Mesenchymal stem cell (in vitro differentiated cells and primary cell): ENCODE measurements at regions not wholly inside any gene's neighbourhood (a gene's known extent, or its start where the extent isn't known, plus 50 kb on each side); places are given as distances from the start of the nearest gene placed in this dataset.

Experiments
- DNase-seq: peaks from one replicate; pipeline ENCODE4 v3.0.0-alpha.2; 2013
- H2AFZ ChIP-seq: one replicate; pipeline ENCODE4 v1.6.1; 2013; ENCODE audit warnings: low read depth, mild to moderate bottlenecking, control low read depth, inconsistent platforms, low read length, moderate library complexity
- H2AK5ac ChIP-seq: 2 replicates; pipeline ENCODE4 v1.6.1; 2013; ENCODE audit warnings: low read length, moderate library complexity, mild to moderate bottlenecking, inconsistent platforms; ENCODE audit not compliant: severe bottlenecking
- H2BK120ac ChIP-seq: one replicate; pipeline ENCODE4 v1.6.1; 2013; ENCODE audit warnings: low read depth, mild to moderate bottlenecking, inconsistent platforms, low read length, moderate library complexity
- H2BK12ac ChIP-seq, 2 experiments: one replicate each; pipeline ENCODE4 v1.6.1; 2013; ENCODE audit warnings: inconsistent platforms in 2 of 2, low read length in 2 of 2, mild to moderate bottlenecking in 2 of 2, moderate library complexity in 2 of 2, control low read depth in 1 of 2
- H2BK15ac ChIP-seq: one replicate; pipeline ENCODE4 v1.6.1; 2013; ENCODE audit warnings: mild to moderate bottlenecking, low read depth, inconsistent platforms; ENCODE audit not compliant: poor library complexity, severe bottlenecking
- H2BK5ac ChIP-seq: 2 replicates; pipeline ENCODE4 v1.6.1; 2013; ENCODE audit warnings: low read depth, mild to moderate bottlenecking, low read length, control low read depth, inconsistent platforms; ENCODE audit not compliant: poor library complexity, severe bottlenecking
- H3K14ac ChIP-seq, 2 experiments: one replicate each; pipeline ENCODE4 v1.6.1; 2013; ENCODE audit warnings: inconsistent platforms in 2 of 2, low read length in 2 of 2, control low read depth in 1 of 2, mild to moderate bottlenecking in 1 of 2, moderate library complexity in 1 of 2
- H3K18ac ChIP-seq, 2 experiments: one replicate each; pipeline ENCODE4 v1.6.1; 2013; ENCODE audit warnings: inconsistent platforms in 2 of 2, low read length in 2 of 2, control low read depth in 1 of 2, low read depth in 1 of 2, mild to moderate bottlenecking in 1 of 2
- H3K23ac ChIP-seq, 2 experiments: one replicate each; pipeline ENCODE4 v1.6.1; 2013; ENCODE audit warnings: inconsistent platforms in 2 of 2, low read length in 2 of 2, mild to moderate bottlenecking in 2 of 2, moderate library complexity in 2 of 2, control low read depth in 1 of 2
- H3K27ac ChIP-seq: 2 replicates; pipeline ENCODE4 v1.5.1; 2013; ENCODE audit warnings: mild to moderate bottlenecking, moderate library complexity, low read length, control low read depth, inconsistent platforms; ENCODE audit not compliant: poor library complexity, severe bottlenecking
- H3K27me3 ChIP-seq, 2 experiments: 2 replicates each; pipeline versions ENCODE4 v1.6.1 to v1.7.0; 2013; ENCODE audit warnings: low read length in 2 of 2, mild to moderate bottlenecking in 2 of 2, moderate library complexity in 2 of 2, control low read depth in 1 of 2, inconsistent platforms in 1 of 2; ENCODE audit not compliant: control insufficient read depth in 1 of 2, insufficient read depth in 1 of 2
- H3K36me3 ChIP-seq, 2 experiments: 2 replicates each; pipeline versions ENCODE4 v1.6.1 to v1.7.0; 2013; ENCODE audit warnings: low read length in 2 of 2, control low read depth in 1 of 2, inconsistent platforms in 1 of 2, low read depth in 1 of 2, mild to moderate bottlenecking in 1 of 2; ENCODE audit not compliant: insufficient read depth in 2 of 2, control insufficient read depth in 1 of 2
- H3K4ac ChIP-seq, 2 experiments: one replicate each; pipeline ENCODE4 v1.6.1; 2013; ENCODE audit warnings: inconsistent platforms in 2 of 2, low read length in 2 of 2, mild to moderate bottlenecking in 2 of 2, moderate library complexity in 2 of 2, control low read depth in 1 of 2, low read depth in 1 of 2
- H3K4me1 ChIP-seq: 2 replicates; pipeline ENCODE4 v1.6.1; 2013; ENCODE audit warnings: low read depth, low read length, control low read depth; ENCODE audit not compliant: control insufficient read depth, insufficient read depth
- H3K4me2 ChIP-seq: 2 replicates; pipeline ENCODE4 v1.6.1; 2013; ENCODE audit warnings: low read length, mild to moderate bottlenecking, inconsistent platforms; ENCODE audit not compliant: poor library complexity, severe bottlenecking
- H3K4me3 ChIP-seq, 2 experiments: 2 replicates each; pipeline versions ENCODE4 v1.5.1 to v1.7.0; 2013; ENCODE audit warnings: low read length in 2 of 2, mild to moderate bottlenecking in 2 of 2, control low read depth in 1 of 2, low read depth in 1 of 2; ENCODE audit not compliant: insufficient read depth in 1 of 2
- H3K79me1 ChIP-seq: replicated peaks from 2 replicates; pipeline ENCODE4 v1.6.1; 2013; ENCODE audit warnings: mild to moderate bottlenecking, control low read depth, low read length, inconsistent platforms; ENCODE audit not compliant: poor library complexity, severe bottlenecking
- H3K9ac ChIP-seq: 2 replicates; pipeline ENCODE4 v1.7.0; 2013; ENCODE audit warnings: mild to moderate bottlenecking, low read length, moderate library complexity
- H3K9me3 ChIP-seq: 2 replicates; pipeline ENCODE4 v1.7.0; 2013; ENCODE audit warnings: mild to moderate bottlenecking, low read length; ENCODE audit not compliant: control insufficient read depth
- H4K8ac ChIP-seq: one replicate; pipeline ENCODE4 v1.6.1; 2013; ENCODE audit warnings: inconsistent platforms, mild to moderate bottlenecking, low read length, moderate library complexity
- H4K91ac ChIP-seq: one replicate; pipeline ENCODE4 v1.6.1; 2013; ENCODE audit warnings: mild to moderate bottlenecking, low read length, inconsistent platforms
- WGBS: methylation state at CpG from one replicate; pipeline ENCODE4 v1.1.7; 2013; ENCODE audit warnings: mixed read lengths; 5-methylcytosine and 5-hydroxymethylcytosine counted together

DNA sequence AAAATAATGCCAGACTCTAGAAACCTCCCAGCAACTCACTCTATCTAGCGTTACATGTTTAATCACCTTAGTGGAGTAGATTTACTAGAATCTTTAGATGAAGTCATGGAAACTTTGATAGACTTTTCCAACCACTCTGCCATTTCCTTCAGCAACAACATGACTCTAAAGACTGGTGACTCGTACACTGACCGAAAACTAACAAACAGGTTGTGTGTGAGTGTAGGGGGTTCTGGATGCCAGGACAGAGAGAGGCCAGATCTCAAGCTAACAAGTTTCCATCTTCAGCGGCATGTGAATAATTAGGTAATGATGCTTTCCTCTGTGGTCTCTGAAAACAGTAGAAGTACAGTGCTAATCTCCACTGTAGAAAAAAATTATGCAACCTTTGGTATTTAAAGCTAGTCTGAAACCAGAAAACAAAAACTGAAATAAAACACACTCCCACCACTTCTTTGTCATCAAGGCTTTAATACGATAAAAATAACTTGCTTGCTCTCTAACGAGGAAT, 286.4 kb downstream of the PRDM5 start:
- Histone ChIP-seq H2AK5ac (no peak overlapping the region), H4K8ac (no peak overlapping the region), H2AFZ (no peak overlapping the region), H2BK15ac (no peak overlapping the region), H3K27ac (no peak overlapping the region), H3K4ac (no peak overlapping the region), H3K18ac (no peak overlapping the region), H3K23ac (no peak overlapping the region), H3K9me3 (no peaks in the 10 kb centered on the region), H2BK120ac (no peak overlapping the region), H4K91ac (no peak overlapping the region), H2BK12ac (no peak overlapping the region), H3K4me2 (no peak overlapping the region), H3K27me3 (no peaks in the 10 kb centered on the region), H3K36me3 (no peaks in the 10 kb centered on the region), H3K4me1 (no peaks in the 10 kb centered on the region), H3K79me1 (no peaks in the 10 kb centered on the region), H2BK5ac (no peak overlapping the region), H3K9ac (no peak overlapping the region), H3K4me3 (no peak overlapping the region), H3K14ac (no peak overlapping the region)
- 93% methylated on average over 5 of the region's 6 CpGs for WGBS
- peak; percentile 9 for DNase-seq

GRCh38 chr4:120633810-120634209, 288.7 kb downstream of the PRDM5 start:
- H4K91ac ChIP-seq: no peak overlapping the region
- no peak overlapping the region for H3K4ac ChIP-seq
- H3K14ac ChIP-seq: no peak overlapping the region
- no peak overlapping the region for H2BK15ac ChIP-seq
- no peak overlapping the region for H3K9ac ChIP-seq
- no peak overlapping the region for H3K27ac ChIP-seq
- no peak overlapping the region for H2BK5ac ChIP-seq
- no peaks in the 10 kb centered on the region for H3K9me3 ChIP-seq
- H3K23ac ChIP-seq: no peak overlapping the region
- H2BK120ac ChIP-seq: no peak overlapping the region
- no peaks in the 10 kb centered on the region for H3K79me1 ChIP-seq
- H3K4me2 ChIP-seq: no peak overlapping the region
- no peak overlapping the region for H3K4me3 ChIP-seq
- no peaks in the 10 kb centered on the region for H3K36me3 ChIP-seq
- no peak overlapping the region for H2AK5ac ChIP-seq
- H4K8ac ChIP-seq: no peak overlapping the region
- no peak overlapping the region for H2BK12ac ChIP-seq
- no peak overlapping the region for H2AFZ ChIP-seq
- no peaks in the 10 kb centered on the region for H3K4me1 ChIP-seq
- no peaks in the 10 kb centered on the region for H3K27me3 ChIP-seq
- DNase-seq: no peak
- no peak overlapping the region for H3K18ac ChIP-seq

- no peak overlapping the region for H3K23ac ChIP-seq
- H3K4ac ChIP-seq: no peak overlapping the region
- no peak overlapping the region for H3K14ac ChIP-seq
- H3K4me1 ChIP-seq: no peaks in the 10 kb centered on the region
- no peak overlapping the region for H4K91ac ChIP-seq
- no peak overlapping the region for H3K27ac ChIP-seq
- H2BK5ac ChIP-seq: no peak overlapping the region
- H4K8ac ChIP-seq: no peak overlapping the region
- no peak overlapping the region for H3K4me3 ChIP-seq
- no peak overlapping the region for H2AK5ac ChIP-seq
- no peak overlapping the region for H3K18ac ChIP-seq
- no peak overlapping the region for H3K4me2 ChIP-seq
- H2BK120ac ChIP-seq: no peak overlapping the region
- no peak overlapping the region for H3K9ac ChIP-seq
- H3K36me3 ChIP-seq: no peaks in the 10 kb centered on the region
- H2BK15ac ChIP-seq: no peak overlapping the region
- WGBS: no CpG with 5 or more reads among the region's 1 CpG
- H3K27me3 ChIP-seq: no peaks in the 10 kb centered on the region
- DNase-seq: no peak
- H2BK12ac ChIP-seq: no peak overlapping the region
- H2AFZ ChIP-seq: no peak overlapping the region
- no peaks in the 10 kb centered on the region for H3K9me3 ChIP-seq
- H3K79me1 ChIP-seq: no peaks in the 10 kb centered on the region
These were observed 292.1 kb downstream of the PRDM5 start for GRCh38 chr4:120630427-120630826.

GRCh38 chr4:120629546-120630108, 292.9 kb downstream of the PRDM5 start:
- H3K23ac ChIP-seq: no peak overlapping the region
- 100% methylated on average over 1 of the region's 3 CpGs for WGBS
- H2BK5ac ChIP-seq: no peak overlapping the region
- no peak overlapping the region for H3K14ac ChIP-seq
- no peak overlapping the region for H4K91ac ChIP-seq
- H2BK12ac ChIP-seq: no peak overlapping the region
- no peak overlapping the region for H3K27ac ChIP-seq
- H3K79me1 ChIP-seq: no peaks in the 10 kb centered on the region
- no peak overlapping the region for H3K9ac ChIP-seq
- no peak overlapping the region for H2BK15ac ChIP-seq
- H2AK5ac ChIP-seq: no peak overlapping the region
- H3K4me1 ChIP-seq: no peaks in the 10 kb centered on the region
- H3K18ac ChIP-seq: no peak overlapping the region
- DNase-seq: no peak
- H4K8ac ChIP-seq: no peak overlapping the region
- H3K27me3 ChIP-seq: no peaks in the 10 kb centered on the region
- H3K4me3 ChIP-seq: no peak overlapping the region
- H2BK120ac ChIP-seq: no peak overlapping the region
- no peak overlapping the region for H3K4ac ChIP-seq
- no peak overlapping the region for H3K4me2 ChIP-seq
- no peaks in the 10 kb centered on the region for H3K36me3 ChIP-seq
- H2AFZ ChIP-seq: no peak overlapping the region
- H3K9me3 ChIP-seq: no peaks in the 10 kb centered on the region
